Epidermal melanocyte (primary cell): ENCODE measurements at regions not wholly inside any gene's neighbourhood (a gene's known extent, or its start where the extent isn't known, plus 50 kb on each side); places are given as distances from the start of the nearest gene placed in this dataset.

Source experiments
- DNase-seq: peaks from one replicate; pipeline ENCODE4 v3.0.0; 2011; ENCODE audit warnings: low spot score; ENCODE audit not compliant: insufficient read length

DNA sequence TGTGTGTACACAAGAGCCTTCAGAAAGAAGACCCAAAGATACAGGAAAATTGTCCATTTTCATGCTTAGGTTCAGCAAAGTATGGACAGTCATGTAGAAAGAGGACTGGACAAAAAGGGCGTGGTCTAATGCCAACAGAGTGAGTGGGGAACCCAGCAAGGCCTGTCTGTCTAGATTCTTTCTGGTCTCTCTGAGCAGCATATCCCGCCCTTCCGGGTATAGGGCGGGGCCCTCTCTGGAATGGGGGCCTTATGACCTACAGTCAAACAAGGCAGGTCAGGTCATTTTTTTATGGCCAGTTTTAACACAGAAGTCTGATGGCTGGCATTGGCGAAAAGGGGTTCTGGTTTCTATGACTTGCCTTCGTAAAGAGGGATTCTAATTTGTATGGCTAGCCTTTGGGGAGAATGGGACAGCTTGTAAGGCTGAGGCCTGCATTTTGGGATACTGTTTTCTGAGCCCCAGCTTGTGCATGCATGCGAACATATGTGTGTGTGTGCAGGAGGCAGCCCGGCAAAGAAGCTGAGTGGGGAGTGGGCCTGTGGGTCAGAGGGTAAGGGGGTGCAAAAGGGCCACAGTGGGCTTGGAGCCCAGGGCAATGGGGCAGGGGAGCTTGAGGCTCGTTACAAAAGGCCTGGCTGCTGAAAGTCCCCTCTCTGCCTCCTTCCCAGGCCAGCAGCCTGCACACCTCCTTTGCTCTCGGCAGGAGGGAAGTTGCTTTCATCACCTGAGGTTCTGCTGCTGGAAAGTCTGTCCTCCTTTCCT, 130.5 kb upstream of the B3GAT1 start:
- no peak for DNase-seq

DNA sequence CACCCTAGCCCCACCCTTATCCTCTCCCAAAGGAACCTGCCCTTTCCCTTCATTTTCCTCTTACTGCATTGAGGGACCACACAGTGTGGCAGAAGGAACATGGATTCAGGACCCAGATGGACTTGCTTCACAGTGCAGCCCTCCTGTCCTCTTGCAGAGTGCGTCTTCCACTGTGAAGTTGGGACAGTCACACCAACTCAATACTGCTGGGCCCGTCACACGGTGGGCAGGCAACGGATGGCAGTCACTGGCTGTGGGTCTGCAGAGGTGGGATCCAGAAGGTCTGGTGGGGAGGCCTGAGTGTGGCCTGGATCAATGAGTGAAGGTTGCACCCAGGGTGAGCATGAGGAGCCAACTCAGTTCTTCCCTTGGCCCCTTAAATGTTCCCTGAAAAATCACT, 129.9 kb upstream of the B3GAT1 start:
- DNase-seq = no peak

DNA sequence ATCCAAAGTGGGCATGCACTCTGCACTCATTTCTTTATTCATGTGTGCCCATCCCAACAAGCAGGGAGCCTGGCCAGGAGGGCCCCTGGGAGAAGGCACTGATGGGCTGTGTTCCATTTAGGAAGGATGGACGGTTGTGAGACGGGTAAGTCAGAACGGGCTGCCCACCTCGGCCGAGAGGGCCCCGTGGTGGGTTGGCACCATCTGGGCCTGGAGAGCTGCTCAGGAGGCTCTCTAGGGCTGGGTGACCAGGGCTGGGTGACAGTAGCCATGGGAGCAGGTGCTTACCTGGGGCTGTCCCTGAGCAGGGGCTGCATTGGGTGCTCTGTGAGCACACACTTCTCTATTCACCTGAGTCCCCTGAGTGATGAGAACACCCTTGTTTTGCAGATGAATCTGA, 129.3 kb upstream of the B3GAT1 start:
- DNase-seq = no peak

DNA sequence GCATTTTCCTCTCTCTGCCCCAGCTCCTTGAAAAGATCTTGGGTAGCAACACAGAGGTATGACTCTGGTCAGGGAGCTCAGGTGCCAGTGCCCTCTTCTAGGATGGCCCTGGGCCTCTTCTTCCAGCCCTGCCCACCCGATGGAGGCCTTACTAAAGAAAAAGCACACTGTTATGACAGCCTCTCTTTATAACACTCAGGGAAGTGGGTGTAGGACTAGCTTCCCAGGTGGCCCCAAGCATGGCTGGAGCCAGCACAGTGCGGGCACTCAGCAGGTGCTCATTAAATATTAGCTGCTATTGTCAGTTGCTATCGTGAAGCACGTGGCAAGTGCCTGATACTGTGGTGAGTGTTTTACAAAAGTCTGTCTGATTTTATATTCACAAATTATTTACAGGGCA, 127.2 kb upstream of the B3GAT1 start:
- no peak for DNase-seq

DNA sequence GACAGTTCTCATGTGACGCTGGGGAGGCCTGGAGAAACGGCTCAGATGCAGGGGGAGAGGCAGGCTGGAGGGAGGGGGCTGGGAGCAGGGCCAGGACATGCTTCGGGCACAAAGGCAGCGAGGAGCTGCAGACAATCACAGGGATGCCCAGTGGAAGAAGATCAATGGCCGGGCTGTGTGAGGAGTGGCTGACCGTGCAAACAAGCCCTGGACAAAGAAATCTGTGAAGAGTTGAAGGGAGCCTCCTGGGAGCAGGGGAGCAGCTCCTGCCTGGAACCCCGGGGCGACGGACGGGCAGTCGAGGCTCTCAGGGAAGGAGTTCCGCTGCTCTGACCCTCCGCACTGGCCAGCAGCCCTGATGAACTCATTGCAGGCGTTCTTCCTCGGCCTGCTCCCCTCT, 126.7 kb upstream of the B3GAT1 start:
- DNase-seq = no peak

DNA sequence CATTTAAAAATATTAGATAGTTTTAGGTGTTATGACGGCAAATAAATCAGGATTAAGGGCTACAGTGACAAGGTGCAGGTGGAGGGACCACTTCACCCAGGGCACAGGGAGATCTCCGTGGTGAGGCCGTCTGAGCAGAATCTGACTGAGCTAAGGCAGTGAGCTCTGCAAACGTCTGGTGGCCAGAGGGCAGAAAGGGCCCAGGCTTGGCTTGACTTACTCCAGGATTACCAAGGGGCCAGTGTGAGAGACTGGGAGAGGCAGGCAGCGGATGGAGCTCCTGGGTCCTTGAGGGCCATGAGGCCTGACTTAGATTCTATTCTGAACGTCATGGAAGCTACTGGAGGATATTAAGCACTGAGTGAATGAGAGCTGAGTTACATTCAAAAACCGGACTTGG, 125.9 kb upstream of the B3GAT1 start:
- DNase-seq = no peak

DNA sequence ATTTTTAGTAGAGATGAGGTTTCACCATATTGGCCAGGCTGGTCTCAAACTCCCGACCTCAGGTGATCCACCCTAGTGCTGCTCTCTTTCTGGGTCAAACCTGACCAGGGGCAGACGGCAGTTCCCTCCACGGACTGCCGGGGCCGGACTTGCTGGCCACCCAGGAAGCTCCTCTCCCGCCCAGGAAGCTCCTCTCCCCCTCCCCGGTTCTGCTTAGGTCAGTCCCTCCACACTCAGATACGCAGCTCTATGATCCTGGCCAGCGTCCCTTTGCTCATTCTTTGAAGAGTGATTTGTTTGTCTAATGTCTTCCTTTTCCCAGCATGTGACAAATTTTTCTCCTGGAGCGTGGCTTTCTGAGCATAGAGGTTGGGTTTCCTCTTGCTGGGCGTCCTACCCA, 125.3 kb upstream of the B3GAT1 start:
- DNase-seq = no peak

DNA sequence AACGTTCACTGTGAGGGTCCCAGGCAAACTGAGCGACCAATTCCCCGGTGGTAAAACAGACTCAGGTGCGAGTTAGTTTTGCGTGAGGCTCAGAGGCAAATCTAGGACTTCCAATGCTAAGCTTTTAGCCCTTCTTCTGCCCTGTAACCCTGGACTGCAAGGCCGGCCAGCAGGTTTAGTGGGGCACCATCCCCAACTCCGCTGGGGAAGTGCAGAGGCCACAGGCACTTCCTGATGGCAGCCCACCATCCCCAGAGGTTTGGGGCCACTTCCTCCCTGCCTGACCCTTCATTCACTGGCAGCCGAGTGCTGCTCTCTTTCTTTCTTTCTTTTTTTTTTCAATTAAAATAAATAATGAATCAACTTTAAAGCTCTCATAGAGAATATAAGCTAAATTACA, 124.6 kb upstream of the B3GAT1 start:
- DNase-seq = no peak

DNA sequence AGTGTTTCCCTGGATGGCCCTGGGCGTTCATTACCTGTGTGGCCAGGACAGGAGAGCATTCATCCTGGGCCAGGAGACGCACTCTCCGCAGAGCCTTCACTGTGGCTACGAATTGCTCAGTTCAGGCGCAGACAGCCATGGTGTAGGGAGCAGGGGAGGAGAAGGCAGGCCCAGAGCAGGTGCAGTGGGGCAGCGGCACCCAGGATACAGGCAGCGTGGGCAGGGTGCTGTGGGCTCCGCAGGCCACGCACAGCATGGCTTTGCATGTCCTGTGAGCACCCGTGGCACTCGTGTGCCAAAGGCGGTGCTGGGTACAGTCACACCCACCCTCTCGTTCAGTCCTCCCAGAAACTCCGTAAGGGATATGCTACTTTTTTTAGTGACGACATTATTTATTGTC, 124.2 kb upstream of the B3GAT1 start:
- no peak for DNase-seq

DNA sequence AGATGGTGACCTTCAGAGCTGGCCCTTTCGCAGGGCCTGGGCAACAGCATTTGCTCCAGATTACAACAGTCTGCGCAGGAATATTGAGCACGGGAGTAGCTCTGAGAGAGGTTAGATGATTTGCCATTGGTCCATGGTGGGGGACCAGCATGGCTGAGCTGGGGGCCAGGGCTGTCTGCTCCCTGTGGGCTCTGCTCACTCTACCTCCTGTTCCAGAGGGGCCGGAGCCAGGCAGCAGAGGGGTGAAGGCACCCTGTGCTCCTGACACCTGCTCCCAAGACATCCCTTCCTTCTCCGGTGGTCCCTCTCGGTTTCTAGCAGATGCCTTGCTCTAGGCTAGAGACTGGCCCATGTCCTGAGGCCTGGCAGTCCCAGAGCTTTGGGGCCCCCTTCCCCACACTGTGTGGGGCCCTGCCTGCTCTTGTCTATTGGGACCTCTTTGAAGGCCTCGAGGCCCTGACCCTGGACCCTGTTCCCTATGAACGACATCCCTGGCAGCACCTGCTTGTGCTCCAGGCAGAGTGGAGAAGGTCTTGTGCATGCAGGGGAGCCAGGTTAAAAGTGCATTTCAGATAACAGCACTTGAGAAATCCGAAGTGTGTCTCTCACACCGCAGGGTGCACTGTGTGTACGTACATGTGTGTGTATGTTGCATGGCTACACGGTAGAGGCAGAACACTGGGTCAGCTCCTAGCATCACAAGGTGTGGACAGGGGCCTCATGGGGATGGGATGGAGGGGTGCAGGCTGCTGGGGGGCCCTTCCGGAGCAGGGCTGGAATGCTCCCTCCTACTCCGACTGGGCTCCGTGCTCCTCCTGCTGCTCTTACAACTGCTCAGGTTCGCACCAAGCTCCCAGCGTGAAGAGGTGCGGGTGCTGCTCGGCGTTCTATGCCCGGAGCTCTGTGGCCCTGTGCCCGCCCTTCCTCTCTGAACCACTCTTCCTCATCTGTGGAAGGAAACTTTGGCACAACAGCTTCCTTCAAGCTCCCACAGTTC, 123.3 kb upstream of the B3GAT1 start:
- DNase-seq = no peak

DNA sequence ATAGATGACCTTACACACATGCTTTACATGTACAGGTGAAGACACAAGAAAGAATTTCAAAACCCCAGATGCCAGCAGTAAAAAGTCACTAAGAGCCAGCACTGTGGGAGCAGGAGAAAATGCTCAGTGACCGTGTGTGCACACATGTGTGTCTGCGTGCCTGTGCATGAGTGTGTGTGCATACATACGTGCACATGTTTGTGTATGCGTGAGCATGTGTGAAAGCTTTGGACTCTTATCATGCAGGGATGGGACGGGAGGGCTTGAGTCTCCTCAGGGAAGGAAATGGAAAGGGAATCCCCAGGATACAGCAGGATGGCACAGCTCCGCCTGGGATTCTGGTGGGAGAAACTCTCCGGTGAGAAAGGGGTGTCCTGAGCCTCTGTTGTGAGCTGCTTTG, 121.5 kb upstream of the B3GAT1 start:
- no peak for DNase-seq

DNA sequence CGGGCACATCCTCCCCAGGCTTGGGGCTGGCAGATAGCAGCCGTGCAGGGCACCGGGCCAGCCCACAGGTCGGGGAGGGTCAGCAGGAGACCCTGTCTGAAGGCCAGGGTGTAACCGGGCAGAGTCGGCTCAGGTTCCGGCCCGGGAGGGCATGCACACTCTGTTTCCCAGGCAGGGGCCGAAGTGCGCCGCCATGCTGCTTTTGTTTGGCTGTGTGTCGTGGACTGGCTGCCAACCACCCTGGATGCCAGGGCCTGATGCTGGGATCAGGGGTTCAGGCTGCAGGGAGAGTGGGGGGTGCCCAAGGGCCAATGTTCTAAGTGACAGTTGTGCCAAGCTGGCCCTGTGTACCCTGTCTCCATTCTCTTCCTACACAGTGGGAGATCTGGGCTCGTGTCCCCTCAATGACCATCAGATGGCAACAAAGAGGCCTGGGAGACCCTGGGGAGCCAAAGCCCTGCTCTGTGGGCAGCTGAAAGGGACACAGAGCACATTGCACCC, 120.9 kb upstream of the B3GAT1 start:
- no peak for DNase-seq

DNA sequence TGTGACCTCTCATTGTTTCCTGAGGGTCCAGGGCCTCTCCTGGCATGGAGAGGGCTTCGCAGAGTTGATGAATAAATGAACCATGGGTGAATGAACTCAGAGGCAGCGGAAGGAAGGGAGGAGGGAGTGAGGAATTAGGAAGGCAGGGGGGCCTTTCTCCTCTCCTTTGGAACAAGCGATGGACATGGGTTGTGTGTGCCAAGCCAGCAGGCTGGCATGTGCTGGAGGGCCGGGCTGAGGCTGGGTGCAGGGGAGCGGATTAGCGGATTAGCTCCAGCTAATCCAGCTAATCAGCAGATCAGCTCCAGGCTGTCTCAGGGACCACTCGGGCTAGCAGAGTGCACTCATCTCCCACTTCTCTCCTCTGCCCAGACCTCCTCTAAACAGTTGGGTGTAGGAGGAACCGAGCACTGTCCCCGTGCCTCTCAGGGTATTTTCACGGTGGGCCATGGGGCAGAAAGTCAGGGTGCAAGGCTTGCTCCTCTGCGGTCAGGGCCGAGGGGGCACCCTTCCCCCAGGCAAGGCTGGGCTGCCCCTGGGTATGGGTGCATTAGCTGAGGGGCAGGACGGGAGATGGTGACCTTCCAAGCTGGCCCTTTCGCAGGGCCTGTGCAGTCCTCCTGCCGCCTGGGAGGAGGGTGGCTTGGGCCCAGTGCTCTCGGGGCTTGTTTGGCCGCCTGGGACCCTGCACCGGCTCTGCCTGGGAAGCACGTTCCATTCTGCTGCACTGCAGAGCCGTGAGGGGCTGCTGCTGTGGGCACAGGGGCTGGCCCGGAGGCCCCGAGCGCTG, 120.3 kb upstream of the B3GAT1 start:
- no peak for DNase-seq

DNA sequence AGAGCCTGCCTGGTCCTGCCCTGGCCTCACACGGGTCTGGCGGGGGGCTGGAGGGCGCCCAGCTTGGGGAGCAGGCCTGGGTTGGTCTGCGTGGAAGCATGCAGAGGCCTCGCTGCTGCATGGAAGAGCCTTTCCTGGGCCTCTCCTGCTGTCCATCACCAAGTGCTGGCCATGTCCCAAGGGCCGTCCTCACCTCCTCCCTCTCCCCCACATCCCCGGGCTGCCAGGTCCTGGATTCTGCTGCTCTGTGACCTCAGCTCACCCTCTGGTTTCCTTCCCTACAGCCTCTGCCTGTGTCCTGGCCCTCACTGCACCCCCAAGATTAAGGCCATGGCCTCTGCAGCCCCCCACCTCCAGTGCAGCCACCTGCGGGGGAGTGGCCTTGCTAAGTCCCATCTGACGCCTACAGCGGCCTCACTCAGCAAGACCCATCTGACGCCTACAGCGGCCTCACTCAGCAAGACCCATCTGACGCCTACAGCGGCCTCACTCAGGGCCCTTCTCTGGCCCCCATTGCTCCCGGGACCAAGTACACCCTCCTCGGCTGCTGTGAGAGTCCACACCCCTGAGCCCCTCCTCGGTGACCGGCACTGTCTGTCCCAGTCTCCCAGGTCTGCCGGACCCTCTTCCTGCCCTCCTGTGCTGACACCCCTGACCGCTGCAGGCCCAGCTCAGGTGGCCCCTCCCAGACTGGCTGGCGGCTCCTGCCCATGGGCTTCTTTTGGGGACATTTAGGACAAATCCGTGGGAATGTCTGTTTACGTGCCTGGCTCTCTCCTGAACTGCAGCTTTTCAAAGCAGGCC, 119.5 kb upstream of the B3GAT1 start:
- DNase-seq = no peak

DNA sequence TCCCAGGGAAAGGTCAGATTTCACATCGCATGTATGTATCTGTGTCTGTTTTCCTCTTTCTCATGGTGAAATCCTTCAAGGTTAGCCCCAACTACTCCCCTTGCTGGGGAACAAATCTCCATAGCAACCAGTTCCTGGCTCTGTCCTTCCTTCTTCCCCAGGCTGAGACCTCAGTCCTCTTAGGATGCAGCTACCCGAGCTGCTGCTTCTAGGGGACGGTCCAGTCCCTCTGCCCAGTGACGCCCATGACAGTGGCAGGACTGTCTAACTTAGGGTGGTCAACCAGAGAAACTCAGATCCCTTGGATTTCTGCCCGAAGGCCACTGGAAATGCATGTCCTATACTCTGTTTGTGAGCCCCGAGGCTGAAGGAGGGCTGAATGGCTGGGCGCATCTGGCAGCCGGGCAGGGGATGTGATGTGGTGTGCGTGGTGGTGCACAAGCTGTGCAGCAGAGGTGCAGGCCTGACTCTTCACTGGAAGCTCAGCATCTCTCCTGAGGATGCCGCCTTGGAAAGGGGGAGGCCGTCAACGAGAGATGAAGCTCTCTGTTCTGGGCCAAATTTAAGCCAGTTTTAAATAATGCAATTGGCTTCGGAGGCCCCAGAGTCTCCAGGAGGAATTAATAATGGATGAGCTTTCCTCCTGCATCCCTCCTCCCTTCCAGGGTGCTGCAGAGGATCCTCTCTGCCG, 118.7 kb upstream of the B3GAT1 start:
- DNase-seq = no peak

DNA sequence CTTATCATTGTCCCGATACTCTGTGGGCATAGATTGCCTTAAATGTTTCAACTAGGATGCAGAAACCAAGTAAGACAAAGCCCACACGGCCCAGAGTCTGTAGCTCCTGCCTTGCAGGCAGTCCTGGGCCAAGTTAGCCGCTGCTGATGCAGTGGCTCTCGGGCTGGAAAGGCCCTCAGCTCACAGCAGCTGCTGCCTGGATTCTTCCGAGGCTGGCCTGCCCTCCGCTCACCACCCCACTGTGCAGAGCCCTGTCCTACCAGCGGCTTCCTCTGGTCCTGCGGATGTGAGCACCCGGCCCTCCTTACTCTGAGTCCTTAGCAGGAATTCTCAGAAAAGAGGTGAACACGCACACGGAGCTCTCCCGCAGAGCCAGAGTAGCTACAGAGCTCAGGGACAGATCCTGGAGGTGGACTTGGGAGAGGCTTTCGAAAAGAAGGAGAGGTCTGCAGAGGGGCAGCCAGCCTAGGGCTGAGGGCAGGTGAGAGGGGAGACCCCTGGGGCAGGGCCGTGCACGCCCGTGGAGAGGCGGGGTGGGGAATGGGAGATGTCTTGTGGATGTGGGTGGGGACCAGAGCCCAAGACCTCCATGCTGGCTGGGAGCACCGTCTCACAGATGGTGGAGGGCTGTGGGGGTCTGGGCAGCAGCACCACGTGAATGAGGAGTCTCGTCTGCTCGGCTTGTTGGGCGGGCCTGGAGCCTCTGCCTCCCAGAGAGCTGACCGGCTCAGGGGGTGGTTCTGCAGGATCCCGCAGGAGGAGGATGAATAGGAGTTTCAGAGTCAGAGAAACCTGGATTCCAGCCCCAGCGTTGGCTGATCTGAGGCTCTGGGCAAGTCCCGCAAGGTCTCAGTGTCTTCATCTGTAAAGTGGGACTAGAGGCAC, 117.4 kb upstream of the B3GAT1 start:
- no peak for DNase-seq

DNA sequence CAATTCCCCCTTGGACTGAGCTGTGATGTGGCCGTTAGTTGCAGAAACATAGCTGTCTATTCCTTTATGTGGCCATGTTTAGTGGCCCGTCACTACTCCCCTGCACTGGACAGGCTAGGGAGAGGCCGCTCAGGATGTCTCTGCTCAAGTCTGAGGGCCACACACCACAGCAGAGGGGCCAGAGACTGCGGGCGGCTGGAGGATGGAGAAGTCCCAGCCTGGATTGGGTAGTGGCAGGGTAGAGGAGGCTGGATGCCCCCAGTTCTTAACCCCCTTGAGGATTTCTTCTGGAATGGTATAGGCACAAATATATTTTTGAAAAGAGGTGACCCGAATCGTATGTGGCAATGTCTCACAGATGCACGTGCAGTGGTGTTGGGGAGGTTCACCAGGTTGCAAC, 116.4 kb upstream of the B3GAT1 start:
- DNase-seq = no peak

DNA sequence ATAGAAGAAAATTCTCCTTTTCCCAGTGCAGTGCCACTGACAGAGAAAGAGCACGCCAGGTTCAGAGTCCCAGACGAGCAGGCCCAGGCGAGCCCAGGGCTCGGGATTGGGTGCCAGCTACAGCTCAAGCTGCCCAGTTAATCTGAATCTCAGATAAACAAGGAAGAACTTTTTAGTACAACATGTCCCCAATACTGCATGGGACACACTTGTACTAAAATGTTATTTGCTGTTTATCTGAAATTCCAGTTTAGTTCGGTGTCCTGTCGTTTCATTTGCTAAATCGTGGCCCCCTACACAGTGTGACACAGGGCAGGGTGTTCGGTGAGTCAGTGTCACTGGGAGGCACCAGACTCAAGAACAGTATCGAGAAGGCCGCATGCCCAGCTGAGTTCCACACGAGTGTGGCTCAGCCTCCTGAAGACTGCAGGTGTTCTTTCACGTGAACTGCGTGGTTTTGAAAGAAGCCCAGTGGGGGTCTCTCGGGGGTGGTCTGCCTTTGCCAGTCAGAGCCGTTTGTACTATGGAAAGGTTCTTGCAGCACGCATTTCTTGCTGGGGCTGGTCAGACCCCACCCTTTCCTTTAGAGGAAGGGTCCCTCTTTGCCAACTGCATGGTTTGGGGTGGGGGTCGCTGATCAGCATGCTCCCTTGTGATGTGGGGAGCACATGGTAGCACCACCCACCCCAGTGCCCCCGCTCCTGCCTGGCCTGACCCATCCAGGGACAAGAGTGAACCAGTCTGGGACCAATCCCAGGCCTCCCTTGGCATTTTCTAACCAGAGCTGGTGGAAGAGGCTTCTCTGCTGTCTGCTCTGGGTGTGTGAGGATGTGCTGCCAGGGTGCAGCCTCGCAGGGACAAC, 115.6 kb upstream of the B3GAT1 start:
- DNase-seq = no peak
